DOHH2 (cell line): ENCODE measurements at regions not wholly inside any gene's neighbourhood (a gene's known extent, or its start where the extent isn't known, plus 50 kb on each side); places are given as distances from the start of the nearest gene placed in this dataset.

Source experiments
- H3F3A ChIP-seq: fragments of 200-600 bp; sonication (generic), shearing (Covaris generic); 2 replicates; pipeline ENCODE4 v1.6.0; 2016; ENCODE audit warnings: antibody characterized with exemption, mild to moderate bottlenecking; ENCODE audit not compliant: control insufficient read depth, insufficient read depth
- H3K27ac ChIP-seq: fragments of 200-600 bp; sonication (generic); 2 replicates; pipeline ENCODE4 v1.5.1; 2014; ENCODE audit warnings: low read depth, mild to moderate bottlenecking, low read length, moderate library complexity
- H3K27me3 ChIP-seq: fragments of 200-600 bp; sonication (generic); 2 replicates; pipeline ENCODE4 v1.6.1; 2014; ENCODE audit warnings: mild to moderate bottlenecking, low read length, mixed read lengths; ENCODE audit not compliant: control insufficient read depth
- H3K36me3 ChIP-seq: fragments of 200-600 bp; sonication (generic); 2 replicates; pipeline ENCODE4 v1.6.1; 2014; ENCODE audit warnings: mild to moderate bottlenecking, low read length, moderate library complexity, mixed read lengths; ENCODE audit not compliant: control insufficient read depth
- H3K4me1 ChIP-seq: fragments of 200-600 bp; sonication (generic); 2 replicates; pipeline ENCODE4 v1.6.1; 2014; ENCODE audit warnings: mild to moderate bottlenecking, low read length, mixed read lengths; ENCODE audit not compliant: control insufficient read depth
- H3K4me2 ChIP-seq: fragments of 200-600 bp; sonication (generic); 2 replicates; pipeline ENCODE4 v1.6.0; 2014; ENCODE audit warnings: mild to moderate bottlenecking, low read length, moderate library complexity
- H3K4me3 ChIP-seq: fragments of 200-600 bp; sonication (generic); 2 replicates; pipeline ENCODE4 v1.5.1; 2014; ENCODE audit warnings: mild to moderate bottlenecking, low read length, mixed read lengths
- H3K79me2 ChIP-seq: fragments of 200-600 bp; sonication (generic); 2 replicates; pipeline ENCODE4 v1.6.1; 2014; ENCODE audit warnings: mild to moderate bottlenecking, low read length, mixed read lengths; ENCODE audit not compliant: control insufficient read depth
- H3K9me2 ChIP-seq: fragments of 200-600 bp; sonication (generic); replicated peaks from 2 replicates; pipeline ENCODE4 v1.6.1; 2014; ENCODE audit warnings: mild to moderate bottlenecking, low read length, mixed read lengths; ENCODE audit not compliant: control insufficient read depth
- H3K9me3 ChIP-seq: fragments of 200-600 bp; sonication (generic); 2 replicates; pipeline ENCODE4 v1.6.1; 2014; ENCODE audit warnings: antibody characterized with exemption, low read length, mixed read lengths; ENCODE audit not compliant: control insufficient read depth, insufficient read depth
- H4K20me1 ChIP-seq: fragments of 200-600 bp; sonication (generic); 2 replicates; pipeline ENCODE4 v1.6.0; 2014; ENCODE audit warnings: low read depth, mild to moderate bottlenecking, antibody characterized with exemption, low read length, moderate library complexity; ENCODE audit not compliant: control insufficient read depth, insufficient read depth
- EZH2phosphoT487 ChIP-seq: fragments of 200-600 bp; sonication (generic); IDR thresholded peaks from 2 replicates; pipeline ENCODE4 v1.6.1; 2017; ENCODE audit warnings: borderline replicate concordance, mild to moderate bottlenecking, antibody characterized with exemption, low read length, moderate library complexity, mixed read lengths
- TF ChIP-seq, protein P1 (sequence below): fragments of 200-600 bp; sonication (generic); IDR thresholded peaks from one replicate; pipeline ENCODE4 v1.5.1; 2014; ENCODE audit warnings: antibody characterized with exemption, mild to moderate bottlenecking, low read depth, low read length; ENCODE audit not compliant: poor library complexity, severe bottlenecking

DNA sequence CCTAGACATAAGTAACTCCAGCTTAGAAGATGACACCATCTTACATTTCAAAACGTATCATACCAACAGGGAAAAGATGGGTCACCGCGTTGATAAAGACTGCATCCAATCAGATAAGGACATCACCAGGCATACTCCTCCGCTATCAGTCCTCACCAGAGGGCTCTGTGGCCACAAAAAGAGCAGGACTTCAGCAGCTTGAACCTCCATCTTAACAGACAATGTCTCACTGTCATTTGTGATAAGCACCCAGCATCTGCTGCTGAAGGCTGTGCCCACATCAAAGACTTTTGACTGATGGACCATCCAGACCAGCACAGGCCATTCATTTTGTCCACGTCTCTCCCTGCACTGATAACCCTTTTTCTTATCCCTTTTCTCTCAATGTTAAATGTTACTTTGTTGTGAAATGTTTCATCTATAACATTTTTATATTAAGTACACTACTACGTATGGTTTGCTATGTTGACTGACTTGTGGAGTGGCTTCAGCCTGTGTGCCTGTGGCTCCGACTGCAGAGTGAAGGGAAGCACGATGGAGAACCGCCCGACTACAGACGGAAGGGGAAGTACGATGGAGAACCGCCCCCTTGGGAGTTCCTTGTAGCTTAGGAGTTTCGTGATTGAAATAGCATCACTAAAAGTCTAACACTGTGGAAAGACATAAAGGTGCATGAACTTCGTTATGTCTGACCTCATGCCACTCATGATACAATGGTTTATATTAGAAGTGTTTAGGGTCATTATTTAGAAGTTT is 595.4 kb upstream of the AGA start:
- no peak overlapping the region for H3K4me2 ChIP-seq
- no peaks in the 10 kb centered on the region for H3K4me1 ChIP-seq
- no peaks in the 10 kb centered on the region for H3K9me2 ChIP-seq
- no peaks in the 10 kb centered on the region for H3K36me3 ChIP-seq
- H3F3A ChIP-seq: no peaks in the 10 kb centered on the region
- H3K9me3 ChIP-seq: no peaks in the 10 kb centered on the region
- no peaks in the 10 kb centered on the region for H4K20me1 ChIP-seq
- H3K27ac ChIP-seq: no peak overlapping the region
- no peaks in the 10 kb centered on the region for H3K79me2 ChIP-seq
- no peak overlapping the region for H3K4me3 ChIP-seq
- no peaks in the 10 kb centered on the region for H3K27me3 ChIP-seq
- TF ChIP-seq EZH2phosphoT487: no peak
- TF ChIP-seq, protein P1, sequence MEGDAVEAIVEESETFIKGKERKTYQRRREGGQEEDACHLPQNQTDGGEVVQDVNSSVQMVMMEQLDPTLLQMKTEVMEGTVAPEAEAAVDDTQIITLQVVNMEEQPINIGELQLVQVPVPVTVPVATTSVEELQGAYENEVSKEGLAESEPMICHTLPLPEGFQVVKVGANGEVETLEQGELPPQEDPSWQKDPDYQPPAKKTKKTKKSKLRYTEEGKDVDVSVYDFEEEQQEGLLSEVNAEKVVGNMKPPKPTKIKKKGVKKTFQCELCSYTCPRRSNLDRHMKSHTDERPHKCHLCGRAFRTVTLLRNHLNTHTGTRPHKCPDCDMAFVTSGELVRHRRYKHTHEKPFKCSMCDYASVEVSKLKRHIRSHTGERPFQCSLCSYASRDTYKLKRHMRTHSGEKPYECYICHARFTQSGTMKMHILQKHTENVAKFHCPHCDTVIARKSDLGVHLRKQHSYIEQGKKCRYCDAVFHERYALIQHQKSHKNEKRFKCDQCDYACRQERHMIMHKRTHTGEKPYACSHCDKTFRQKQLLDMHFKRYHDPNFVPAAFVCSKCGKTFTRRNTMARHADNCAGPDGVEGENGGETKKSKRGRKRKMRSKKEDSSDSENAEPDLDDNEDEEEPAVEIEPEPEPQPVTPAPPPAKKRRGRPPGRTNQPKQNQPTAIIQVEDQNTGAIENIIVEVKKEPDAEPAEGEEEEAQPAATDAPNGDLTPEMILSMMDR: no peak

DNA sequence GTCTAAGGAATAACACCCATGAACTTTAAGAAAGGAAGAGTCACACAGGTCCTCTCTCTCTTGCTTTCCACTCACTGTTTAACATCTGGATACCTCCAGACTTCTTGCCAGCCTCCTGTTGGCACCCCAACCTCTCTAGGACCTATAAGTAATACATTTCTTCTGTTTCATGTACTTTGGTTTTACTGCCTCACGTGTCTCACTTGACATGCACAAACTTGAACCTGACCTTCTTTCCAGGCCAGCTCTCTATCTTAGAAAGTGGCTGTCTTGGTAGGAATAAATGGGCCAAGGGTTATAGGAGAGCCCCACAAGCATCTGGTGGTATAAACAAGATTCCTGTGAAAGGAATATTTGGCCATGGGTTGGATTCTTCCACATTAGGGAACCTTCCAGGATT is 614.8 kb upstream of the AGA start:
- no peaks in the 10 kb centered on the region for H3F3A ChIP-seq
- no peaks in the 10 kb centered on the region for H3K36me3 ChIP-seq
- no peaks in the 10 kb centered on the region for H3K27me3 ChIP-seq
- H4K20me1 ChIP-seq: no peaks in the 10 kb centered on the region
- H3K27ac ChIP-seq: no peak overlapping the region
- no peaks in the 10 kb centered on the region for H3K79me2 ChIP-seq
- H3K4me1 ChIP-seq: no peaks in the 10 kb centered on the region
- no peak for TF ChIP-seq EZH2phosphoT487
- TF ChIP-seq, protein P1: no peak
- H3K9me3 ChIP-seq: peaks cover 7% of the 10 kb centered on the region; the same call in 1 of the 2 replicates
- H3K4me2 ChIP-seq: no peak overlapping the region
- no peak overlapping the region for H3K4me3 ChIP-seq
- no peaks in the 10 kb centered on the region for H3K9me2 ChIP-seq

DNA sequence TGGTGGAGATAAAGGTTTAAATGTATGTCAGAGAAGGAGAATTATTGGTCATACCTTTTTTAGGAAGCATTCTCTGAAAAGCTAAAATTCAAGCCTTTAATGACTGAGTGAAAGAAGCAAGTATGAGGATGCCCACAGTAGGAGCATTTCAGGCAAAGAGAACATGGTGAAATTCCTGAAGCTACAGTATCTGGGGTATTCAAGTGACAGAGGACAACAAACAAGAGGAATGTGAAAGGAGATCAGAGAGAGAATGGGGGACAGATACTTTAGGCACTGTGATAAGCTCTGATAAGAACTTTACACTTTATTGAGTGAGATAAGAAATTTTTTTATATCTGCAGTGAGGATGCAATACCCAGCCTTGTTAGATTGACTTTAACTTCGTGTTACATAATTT is 621.3 kb upstream of the AGA start:
- Histone ChIP-seq H3F3A (no peaks in the 10 kb centered on the region), H3K27ac (no peak overlapping the region), H3K79me2 (no peaks in the 10 kb centered on the region), H3K9me2 (no peaks in the 10 kb centered on the region), H3K9me3 (no peaks in the 10 kb centered on the region), H3K36me3 (no peaks in the 10 kb centered on the region), H4K20me1 (no peaks in the 10 kb centered on the region), H3K4me3 (no peak overlapping the region), H3K4me1 (no peaks in the 10 kb centered on the region), H3K4me2 (no peak overlapping the region), H3K27me3 (no peaks in the 10 kb centered on the region)
- no peak for TF ChIP-seq EZH2phosphoT487
- TF ChIP-seq, protein P1: no peak
